Trophoblast cell (in vitro differentiated cells and primary cell): ENCODE measurements at regions not wholly inside any gene's neighbourhood (a gene's known extent, or its start where the extent isn't known, plus 50 kb on each side); places are given as distances from the start of the nearest gene placed in this dataset.

Experiments used
- DNase-seq, 2 donors: peaks; one replicate each; pipeline ENCODE4 v3.0.0-alpha.2; 2016
- H2AFZ ChIP-seq: 2 replicates; pipeline ENCODE4 v1.6.1; 2013; ENCODE audit warnings: low read length, moderate library complexity, mild to moderate bottlenecking; ENCODE audit not compliant: insufficient read depth, poor library complexity
- H2AK5ac ChIP-seq: 2 replicates; pipeline ENCODE4 v1.6.1; 2013; ENCODE audit warnings: mild to moderate bottlenecking, low read length
- H2BK120ac ChIP-seq: 2 replicates; pipeline ENCODE4 v1.6.1; 2013; ENCODE audit warnings: low read length, mild to moderate bottlenecking, moderate library complexity; ENCODE audit not compliant: insufficient read depth, poor library complexity
- H2BK12ac ChIP-seq: 2 replicates; pipeline ENCODE4 v1.6.1; 2013; ENCODE audit warnings: mild to moderate bottlenecking, low read length, moderate library complexity
- H2BK5ac ChIP-seq: 2 replicates; pipeline ENCODE4 v1.6.1; 2013; ENCODE audit warnings: low read length, low read depth, moderate library complexity, mild to moderate bottlenecking; ENCODE audit not compliant: poor library complexity
- H3K14ac ChIP-seq: 2 replicates; pipeline ENCODE4 v1.6.1; 2013; ENCODE audit warnings: mild to moderate bottlenecking, low read length
- H3K18ac ChIP-seq: 2 replicates; pipeline ENCODE4 v1.6.1; 2013; ENCODE audit warnings: mild to moderate bottlenecking, low read length
- H3K23ac ChIP-seq: 2 replicates; pipeline ENCODE4 v1.6.1; 2013; ENCODE audit warnings: low read length
- H3K27ac ChIP-seq: 2 replicates; pipeline ENCODE4 v1.5.1; 2013; ENCODE audit warnings: low read depth, mild to moderate bottlenecking, inconsistent platforms, low read length, moderate library complexity
- H3K27me3 ChIP-seq: 2 replicates; pipeline ENCODE4 v1.6.1; 2013; ENCODE audit warnings: inconsistent platforms, mild to moderate bottlenecking, low read length, moderate library complexity; ENCODE audit not compliant: insufficient read depth
- H3K36me3 ChIP-seq, 2 experiments: 1 replicate in 1 of 2; 2 replicates in 1 of 2; pipeline ENCODE4 v1.6.1; 2013; ENCODE audit warnings: low read length in 2 of 2, mild to moderate bottlenecking in 2 of 2, moderate library complexity in 1 of 2; ENCODE audit not compliant: insufficient read depth in 2 of 2, control insufficient read depth in 1 of 2
- H3K4ac ChIP-seq: 2 replicates; pipeline ENCODE4 v1.6.1; 2013; ENCODE audit warnings: low read depth, mild to moderate bottlenecking, low read length, moderate library complexity
- H3K4me1 ChIP-seq, 2 experiments: 1 replicate in 1 of 2; 2 replicates in 1 of 2; pipeline ENCODE4 v1.6.1; 2013; ENCODE audit warnings: low read length in 2 of 2, mild to moderate bottlenecking in 2 of 2, moderate library complexity in 1 of 2; ENCODE audit not compliant: insufficient read depth in 2 of 2, control insufficient read depth in 1 of 2
- H3K4me2 ChIP-seq: 2 replicates; pipeline ENCODE4 v1.6.1; 2013; ENCODE audit warnings: inconsistent platforms, mild to moderate bottlenecking, low read length, moderate library complexity
- H3K4me3 ChIP-seq: 2 replicates; pipeline ENCODE4 v1.5.1; 2013; ENCODE audit warnings: mild to moderate bottlenecking, low read depth, low read length, inconsistent platforms
- H3K79me1 ChIP-seq: one replicate; pipeline ENCODE4 v1.6.1; 2013; ENCODE audit warnings: low read length
- H3K79me2 ChIP-seq: 2 replicates; pipeline ENCODE4 v1.6.1; 2013; ENCODE audit warnings: low read length, mild to moderate bottlenecking; ENCODE audit not compliant: control insufficient read depth, insufficient read depth, poor library complexity
- H3K9ac ChIP-seq: 2 replicates; pipeline ENCODE4 v1.6.1; 2013; ENCODE audit warnings: mild to moderate bottlenecking, low read length
- H3K9me3 ChIP-seq: 2 replicates; pipeline ENCODE4 v1.6.1; 2013; ENCODE audit warnings: low read depth, mild to moderate bottlenecking, control low read depth, inconsistent platforms, low read length; ENCODE audit not compliant: insufficient read depth
- H4K12ac ChIP-seq: 2 replicates; pipeline ENCODE4 v1.6.1; 2013; ENCODE audit warnings: low read depth, mild to moderate bottlenecking, low read length, moderate library complexity
- H4K8ac ChIP-seq: 2 replicates; pipeline ENCODE4 v1.6.1; 2013; ENCODE audit warnings: low read depth, mild to moderate bottlenecking, low read length, moderate library complexity
- H4K91ac ChIP-seq: one replicate; pipeline ENCODE4 v1.6.1; 2013; ENCODE audit warnings: low read depth, mild to moderate bottlenecking, low read length, moderate library complexity
- WGBS: extraction: QIAGEN DNeasy Blood & Tissue Kit; methylation state at CpG from one replicate; pipeline ENCODE4 v1.1.7; 2013; ENCODE audit warnings: missing lambda C conversion rate; ENCODE audit not compliant: insufficient read length, insufficient coverage; ENCODE audit errors: extremely low coverage; 5-methylcytosine and 5-hydroxymethylcytosine counted together

GRCh38 chr1:200272481-200273068 lies 137.3 kb downstream of the ZNF281 start:
- H3K4me1 ChIP-seq, result peaks cover 0 to 3% of the 10 kb centered on the region in 2 experiments
- no peak overlapping the region for H2BK12ac ChIP-seq
- H3K36me3 ChIP-seq, result no peaks in the 10 kb centered on the region
- no peaks in the 10 kb centered on the region for H3K79me2 ChIP-seq
- no peaks in the 10 kb centered on the region for H3K27me3 ChIP-seq
- no peak overlapping the region for H3K23ac ChIP-seq
- no peak overlapping the region for H3K27ac ChIP-seq
- H4K91ac ChIP-seq, result no peak overlapping the region
- no peak overlapping the region for H3K4ac ChIP-seq
- no peak overlapping the region for H3K4me3 ChIP-seq
- H4K8ac ChIP-seq, result no peak overlapping the region
- no peaks in the 10 kb centered on the region for H3K9me3 ChIP-seq
- H2AFZ ChIP-seq, result no peak overlapping the region
- no peak overlapping the region for H2BK120ac ChIP-seq
- no peak overlapping the region for H3K14ac ChIP-seq
- no peak for DNase-seq
- H3K18ac ChIP-seq, result no peak overlapping the region
- H3K9ac ChIP-seq, result no peak overlapping the region
- no peak overlapping the region for H3K4me2 ChIP-seq
- no peak overlapping the region for H2BK5ac ChIP-seq
- H2AK5ac ChIP-seq, result no peak overlapping the region
- WGBS, result no CpG with 5 or more reads among the region's 4 CpGs
- H4K12ac ChIP-seq, result no peak overlapping the region
- H3K79me1 ChIP-seq, result no peaks in the 10 kb centered on the region

GRCh38 chr1:200269256-200269655 lies 140.6 kb downstream of the ZNF281 start:
- no peak overlapping the region for H3K9ac ChIP-seq
- H3K79me2 ChIP-seq, result no peaks in the 10 kb centered on the region
- H2BK12ac ChIP-seq, result no peak overlapping the region
- no peaks in the 10 kb centered on the region for H3K27me3 ChIP-seq
- no peak overlapping the region for H3K14ac ChIP-seq
- no peak overlapping the region for H2AFZ ChIP-seq
- H3K9me3 ChIP-seq, result no peaks in the 10 kb centered on the region
- no peaks in the 10 kb centered on the region for H3K79me1 ChIP-seq
- no peak overlapping the region for H2BK5ac ChIP-seq
- H3K27ac ChIP-seq, result no peak overlapping the region
- no peak overlapping the region for H3K23ac ChIP-seq
- H2BK120ac ChIP-seq, result no peak overlapping the region
- no peaks in the 10 kb centered on the region for H3K36me3 ChIP-seq
- H3K4me1 ChIP-seq, result peaks cover 0 to 3% of the 10 kb centered on the region in 2 experiments
- DNase-seq, result no peak
- H3K4me3 ChIP-seq, result no peak overlapping the region
- H3K18ac ChIP-seq, result no peak overlapping the region
- H2AK5ac ChIP-seq, result no peak overlapping the region
- H4K12ac ChIP-seq, result no peak overlapping the region
- no peak overlapping the region for H3K4ac ChIP-seq
- no peak overlapping the region for H3K4me2 ChIP-seq
- WGBS, result no CpG with 5 or more reads among the region's 1 CpG
- no peak overlapping the region for H4K8ac ChIP-seq
- no peak overlapping the region for H4K91ac ChIP-seq

GRCh38 chr1:200267937-200268336 lies 141.9 kb downstream of the ZNF281 start:
- H4K12ac ChIP-seq, result no peak overlapping the region
- H3K27ac ChIP-seq, result no peak overlapping the region
- H3K4me3 ChIP-seq, result no peak overlapping the region
- H3K9me3 ChIP-seq, result no peaks in the 10 kb centered on the region
- H2BK5ac ChIP-seq, result no peak overlapping the region
- no peak for DNase-seq
- no peak overlapping the region for H3K23ac ChIP-seq
- H4K8ac ChIP-seq, result no peak overlapping the region
- no peak overlapping the region for H2AK5ac ChIP-seq
- H2AFZ ChIP-seq, result no peak overlapping the region
- no peak overlapping the region for H3K18ac ChIP-seq
- WGBS, result no CpG with 5 or more reads among the region's 1 CpG
- no peaks in the 10 kb centered on the region for H3K4me1 ChIP-seq
- H3K27me3 ChIP-seq, result no peaks in the 10 kb centered on the region
- no peaks in the 10 kb centered on the region for H3K36me3 ChIP-seq
- no peaks in the 10 kb centered on the region for H3K79me2 ChIP-seq
- H4K91ac ChIP-seq, result no peak overlapping the region
- no peak overlapping the region for H2BK120ac ChIP-seq
- no peak overlapping the region for H3K14ac ChIP-seq
- H2BK12ac ChIP-seq, result no peak overlapping the region
- H3K9ac ChIP-seq, result no peak overlapping the region
- no peaks in the 10 kb centered on the region for H3K79me1 ChIP-seq
- no peak overlapping the region for H3K4me2 ChIP-seq
- H3K4ac ChIP-seq, result no peak overlapping the region

GRCh38 chr1:200267458-200267857 lies 142.4 kb downstream of the ZNF281 start:
- no peak overlapping the region for H2AK5ac ChIP-seq
- no peak overlapping the region for H3K14ac ChIP-seq
- no peak overlapping the region for H3K23ac ChIP-seq
- H3K36me3 ChIP-seq, result no peaks in the 10 kb centered on the region
- no peak overlapping the region for H2BK120ac ChIP-seq
- H3K18ac ChIP-seq, result no peak overlapping the region
- H3K27ac ChIP-seq, result no peak overlapping the region
- H2BK5ac ChIP-seq, result no peak overlapping the region
- H3K9me3 ChIP-seq, result no peaks in the 10 kb centered on the region
- H3K4me1 ChIP-seq, result no peaks in the 10 kb centered on the region
- no peaks in the 10 kb centered on the region for H3K79me1 ChIP-seq
- no peak overlapping the region for H3K9ac ChIP-seq
- H2BK12ac ChIP-seq, result no peak overlapping the region
- no peak overlapping the region for H4K12ac ChIP-seq
- no peak for DNase-seq
- no peak overlapping the region for H3K4ac ChIP-seq
- H4K91ac ChIP-seq, result no peak overlapping the region
- H3K79me2 ChIP-seq, result no peaks in the 10 kb centered on the region
- WGBS, result no CpG with 5 or more reads among the region's 4 CpGs
- no peaks in the 10 kb centered on the region for H3K27me3 ChIP-seq
- no peak overlapping the region for H4K8ac ChIP-seq
- no peak overlapping the region for H3K4me3 ChIP-seq
- H3K4me2 ChIP-seq, result no peak overlapping the region
- H2AFZ ChIP-seq, result no peak overlapping the region
